ENCODE measurements at regions not wholly inside any gene's neighbourhood (a gene's known extent, or its start where the extent isn't known, plus 50 kb on each side); places are given as distances from the start of the nearest gene placed in this dataset.

GRCh38 chr20:43863821-43864544 is 50.7 kb upstream of the TOX2 start:
- DNase-seq (ENCODE audit: extremely low spot score), result no peak
- no peaks in the 10 kb centered on the region for H3K4me1 ChIP-seq (ENCODE audit: insufficient read depth)
- WGBS, result 66% methylated on average over 10 of the region's 10 CpGs
- H3K4me3 ChIP-seq (ENCODE audit: low read depth, low read length), result no peak overlapping the region
- no peak overlapping the region for H3K27ac ChIP-seq (ENCODE audit: low read depth)
- H3K36me3 ChIP-seq (ENCODE audit: insufficient read depth), result no peaks in the 10 kb centered on the region

- H3K4me1 ChIP-seq (ENCODE audit: insufficient read depth), result no peaks in the 10 kb centered on the region
- no peak overlapping the region for H3K4me3 ChIP-seq (ENCODE audit: low read depth, low read length)
- WGBS, result 83% methylated on average over 12 of the region's 12 CpGs
- H3K36me3 ChIP-seq (ENCODE audit: insufficient read depth), result no peaks in the 10 kb centered on the region
- no peak overlapping the region for H3K27ac ChIP-seq (ENCODE audit: low read depth)
- no peak for DNase-seq (ENCODE audit: extremely low spot score)
Measured at GRCh38 chr20:43863330-43863729, 51.3 kb upstream of the TOX2 start.

- no peak for DNase-seq (ENCODE audit: extremely low spot score)
- no peaks in the 10 kb centered on the region for H3K4me1 ChIP-seq (ENCODE audit: insufficient read depth)
- no peaks in the 10 kb centered on the region for H3K36me3 ChIP-seq (ENCODE audit: insufficient read depth)
- 44% methylated on average over 4 of the region's 4 CpGs for WGBS
- no peak overlapping the region for H3K27ac ChIP-seq (ENCODE audit: low read depth)
- H3K4me3 ChIP-seq (ENCODE audit: low read depth, low read length), result no peak overlapping the region
Measured at GRCh38 chr20:43862438-43862837, 52.2 kb upstream of the TOX2 start.

- no peak for DNase-seq (ENCODE audit: extremely low spot score)
Measured at GRCh38 chr20:43859994-43860393, 54.7 kb upstream of the TOX2 start.

GRCh38 chr20:43857932-43858331 is 56.7 kb upstream of the TOX2 start:
- DNase-seq (ENCODE audit: extremely low spot score), result no peak
- Histone ChIP-seq H3K4me1 (ENCODE audit: insufficient read depth) (no peaks in the 10 kb centered on the region), H3K27ac (ENCODE audit: low read depth) (no peak overlapping the region), H3K4me3 (ENCODE audit: low read depth, low read length) (no peak overlapping the region), H3K36me3 (ENCODE audit: insufficient read depth) (no peaks in the 10 kb centered on the region)
- WGBS, result 79% methylated on average over 1 of the region's 1 CpG

More at GRCh38 chr20:43859994-43860393, 54.7 kb upstream of the TOX2 start:
- H3K4me3 ChIP-seq (ENCODE audit: low read depth, low read length), result no peak overlapping the region
- H3K27ac ChIP-seq (ENCODE audit: low read depth), result no peak overlapping the region
- 90% methylated on average over 1 of the region's 1 CpG for WGBS
- H3K4me1 ChIP-seq (ENCODE audit: insufficient read depth), result no peaks in the 10 kb centered on the region
- no peaks in the 10 kb centered on the region for H3K36me3 ChIP-seq (ENCODE audit: insufficient read depth)

- DNase-seq (ENCODE audit: extremely low spot score), result no peak
- Histone ChIP-seq H3K36me3 (ENCODE audit: insufficient read depth) (no peaks in the 10 kb centered on the region), H3K4me3 (ENCODE audit: low read depth, low read length) (no peak overlapping the region), H3K27ac (ENCODE audit: low read depth) (no peak overlapping the region), H3K4me1 (ENCODE audit: insufficient read depth) (no peaks in the 10 kb centered on the region)
Measured at GRCh38 chr20:43857127-43857526, 57.5 kb upstream of the TOX2 start.

- WGBS, result 86% methylated on average over 1 of the region's 1 CpG
- H3K27ac ChIP-seq (ENCODE audit: low read depth), result no peak overlapping the region
- DNase-seq (ENCODE audit: extremely low spot score), result no peak
- no peaks in the 10 kb centered on the region for H3K4me1 ChIP-seq (ENCODE audit: insufficient read depth)
- H3K36me3 ChIP-seq (ENCODE audit: insufficient read depth), result no peaks in the 10 kb centered on the region
- H3K4me3 ChIP-seq (ENCODE audit: low read depth, low read length), result no peak overlapping the region
Measured at GRCh38 chr20:43855803-43856202, 58.8 kb upstream of the TOX2 start.

- Histone ChIP-seq H3K4me1 (ENCODE audit: insufficient read depth) (no peaks in the 10 kb centered on the region), H3K27ac (ENCODE audit: low read depth) (no peak overlapping the region), H3K4me3 (ENCODE audit: low read depth, low read length) (no peak overlapping the region), H3K36me3 (ENCODE audit: insufficient read depth) (no peaks in the 10 kb centered on the region)
- 94% methylated on average over 6 of the region's 6 CpGs for WGBS
- DNase-seq (ENCODE audit: extremely low spot score), result no peak
Measured at GRCh38 chr20:43853918-43854317, 60.7 kb upstream of the TOX2 start.

GRCh38 chr20:43853174-43853803 is 61.4 kb upstream of the TOX2 start:
- 88% methylated on average over 9 of the region's 9 CpGs for WGBS

GRCh38 chr20:43849496-43850186 is 65.0 kb upstream of the TOX2 start:
- DNase-seq (ENCODE audit: extremely low spot score), result no peak
- 47% methylated on average over 13 of the region's 13 CpGs for WGBS
- H3K27ac ChIP-seq (ENCODE audit: low read depth), result peak overlapping the region; percentile 87
- no peaks in the 10 kb centered on the region for H3K4me1 ChIP-seq (ENCODE audit: insufficient read depth)
- H3K4me3 ChIP-seq (ENCODE audit: low read depth, low read length), result no peak overlapping the region
- no peaks in the 10 kb centered on the region for H3K36me3 ChIP-seq (ENCODE audit: insufficient read depth)

More at GRCh38 chr20:43853174-43853803, 61.4 kb upstream of the TOX2 start:
- Histone ChIP-seq H3K4me3 (ENCODE audit: low read depth, low read length) (no peak overlapping the region), H3K36me3 (ENCODE audit: insufficient read depth) (no peaks in the 10 kb centered on the region), H3K27ac (ENCODE audit: low read depth) (no peak overlapping the region), H3K4me1 (ENCODE audit: insufficient read depth) (no peaks in the 10 kb centered on the region)
- DNase-seq (ENCODE audit: extremely low spot score), result no peak

- 69% methylated on average over 6 of the region's 6 CpGs for WGBS
- no peak overlapping the region for H3K27ac ChIP-seq (ENCODE audit: low read depth)
- no peak for DNase-seq (ENCODE audit: extremely low spot score)
Measured at GRCh38 chr20:43846516-43846905, 68.1 kb upstream of the TOX2 start.

GRCh38 chr20:43844778-43845614 is 69.7 kb upstream of the TOX2 start:
- DNase-seq (ENCODE audit: extremely low spot score), result peak; percentile 25

More at GRCh38 chr20:43846516-43846905, 68.1 kb upstream of the TOX2 start:
- no peaks in the 10 kb centered on the region for H3K36me3 ChIP-seq (ENCODE audit: insufficient read depth)
- H3K4me1 ChIP-seq (ENCODE audit: insufficient read depth), result no peaks in the 10 kb centered on the region
- no peak overlapping the region for H3K4me3 ChIP-seq (ENCODE audit: low read depth, low read length)

GRCh38 chr20:43843965-43844660 is 70.5 kb upstream of the TOX2 start:
- Histone ChIP-seq H3K4me3 (ENCODE audit: low read depth, low read length) (no peak overlapping the region), H3K36me3 (ENCODE audit: insufficient read depth) (no peaks in the 10 kb centered on the region), H3K4me1 (ENCODE audit: insufficient read depth) (no peaks in the 10 kb centered on the region), H3K27ac (ENCODE audit: low read depth) (no peak overlapping the region)
- DNase-seq (ENCODE audit: extremely low spot score), result no peak
- WGBS, result 94% methylated on average over 6 of the region's 6 CpGs

More at GRCh38 chr20:43844778-43845614, 69.7 kb upstream of the TOX2 start:
- no peak overlapping the region for H3K4me3 ChIP-seq (ENCODE audit: low read depth, low read length)
- H3K4me1 ChIP-seq (ENCODE audit: insufficient read depth), result no peaks in the 10 kb centered on the region
- 36% methylated on average over 6 of the region's 6 CpGs for WGBS
- no peak overlapping the region for H3K27ac ChIP-seq (ENCODE audit: low read depth)
- no peaks in the 10 kb centered on the region for H3K36me3 ChIP-seq (ENCODE audit: insufficient read depth)

Measured in urinary bladder (tissue), 3 donors.